CD4-positive, alpha-beta memory T cell (primary cell): ENCODE measurements at regions not wholly inside any gene's neighbourhood (a gene's known extent, or its start where the extent isn't known, plus 50 kb on each side); places are given as distances from the start of the nearest gene placed in this dataset.

Source experiments
- CTCF ChIA-PET: fragments of 350-600 bp; sonication (Branson Sonifier 250); formaldehyde crosslinking; loops from one replicate; lab custom pipeline; 2021; ENCODE audit warnings: inconsistent platforms; ENCODE audit not compliant: partially characterized antibody; lab: Charles Lee
- POLR2A ChIA-PET: fragments of 350-600 bp; sonication (Branson Sonifier 250); formaldehyde crosslinking; loops from one replicate; lab custom pipeline; 2021; ENCODE audit not compliant: partially characterized antibody; lab: Charles Lee
- DNase-seq, 5 donors: peaks; one replicate each; pipeline versions ENCODE4 v3.0.0 to v3.0.0-alpha.2; 2020 to 2022; ENCODE audit warnings: mixed read lengths in 1 of 5
- H3K27ac ChIP-seq: one replicate; pipeline ENCODE4 v1.7.0; 2013; ENCODE audit warnings: low read depth, low read length
- H3K27me3 ChIP-seq: 2 replicates; pipeline ENCODE4 v1.7.0; 2013; ENCODE audit warnings: mild to moderate bottlenecking, low read length, moderate library complexity; ENCODE audit not compliant: insufficient read depth
- H3K36me3 ChIP-seq: 2 replicates; pipeline ENCODE4 v1.7.0; 2013; ENCODE audit warnings: mild to moderate bottlenecking, low read length, moderate library complexity; ENCODE audit not compliant: insufficient read depth
- H3K4me1 ChIP-seq: 2 replicates; pipeline ENCODE4 v1.7.0; 2013; ENCODE audit warnings: mild to moderate bottlenecking, low read length, moderate library complexity; ENCODE audit not compliant: insufficient read depth
- H3K4me3 ChIP-seq, 2 donors: one replicate each; pipeline ENCODE4 v1.7.0; 2013; ENCODE audit warnings: low read length in 2 of 2, mild to moderate bottlenecking in 1 of 2
- H3K9me3 ChIP-seq, 2 donors: one replicate each; pipeline ENCODE4 v1.7.0; 2013; ENCODE audit warnings: low read length in 2 of 2, control low read depth in 1 of 2; ENCODE audit not compliant: control insufficient read depth in 1 of 2
- H3K27ac Mint-ChIP-seq, 7 donors: one replicate each; pipeline ENCODE4 v1.8.0; 2020 to 2021; ENCODE audit warnings: mixed read lengths in 7 of 7, mild to moderate bottlenecking in 6 of 7, inconsistent platforms in 3 of 7, moderate library complexity in 3 of 7
- H3K27me3 Mint-ChIP-seq, 2 donors: one replicate each; pipeline ENCODE4 v1.8.0; 2020 to 2021; ENCODE audit warnings: mixed read lengths in 2 of 2
- H3K36me3 Mint-ChIP-seq, 2 donors: one replicate each; pipeline ENCODE4 v1.8.0; 2020 to 2021; ENCODE audit warnings: mixed read lengths in 2 of 2, inconsistent platforms in 1 of 2, mild to moderate bottlenecking in 1 of 2
- H3K4me1 Mint-ChIP-seq, 4 donors: one replicate each; pipeline ENCODE4 v1.8.0; 2020 to 2021; ENCODE audit warnings: mixed read lengths in 4 of 4, mild to moderate bottlenecking in 1 of 4
- H3K4me3 Mint-ChIP-seq, 8 donors: one replicate each; pipeline ENCODE4 v1.8.0; 2020 to 2021; ENCODE audit warnings: mixed read lengths in 8 of 8, mild to moderate bottlenecking in 7 of 8, moderate library complexity in 6 of 8, inconsistent platforms in 3 of 8
- H3K9me3 Mint-ChIP-seq, 8 donors: one replicate each; pipeline ENCODE4 v1.8.0; 2020 to 2021; ENCODE audit warnings: mixed read lengths in 8 of 8, mild to moderate bottlenecking in 5 of 8, inconsistent platforms in 3 of 8, moderate library complexity in 1 of 8
- intact Hi-C: fragments of 100-400 bp; cut with micrococcal nuclease; formaldehyde crosslinking; loops from one replicate; pipeline ENCODE4 v1.15.1; 2023

DNA sequence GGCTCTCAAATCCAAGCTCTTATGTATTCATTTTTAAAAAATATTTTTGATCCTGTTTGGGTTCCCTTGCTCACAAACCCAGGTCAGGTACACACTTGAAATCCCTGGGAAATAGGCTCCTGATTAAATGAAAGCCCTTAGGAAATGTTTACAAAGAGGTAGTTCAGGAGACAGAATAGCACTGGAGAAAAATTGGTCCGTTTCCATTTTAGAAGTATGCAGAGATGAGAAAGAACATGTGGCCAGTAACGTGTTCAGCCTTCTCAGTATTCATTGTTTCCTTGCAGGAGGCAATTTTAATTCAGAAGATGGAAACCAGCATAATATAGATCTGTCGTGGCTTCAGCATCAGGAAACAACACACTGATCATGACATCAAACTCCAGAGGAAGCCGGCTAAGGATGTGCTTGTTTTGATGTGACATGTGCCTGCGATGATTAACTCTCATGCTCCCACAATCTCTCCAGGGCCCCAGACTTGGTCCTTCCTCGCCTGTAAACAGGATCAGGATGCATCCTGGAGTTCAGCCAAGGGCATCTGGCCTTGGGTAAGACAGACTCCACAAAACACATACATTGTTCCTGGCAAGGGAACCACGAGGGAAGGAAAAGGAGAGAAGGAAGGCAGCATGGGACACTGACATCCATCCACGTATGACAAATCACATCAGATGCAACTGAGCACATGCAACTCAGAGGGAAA, 350.5 kb upstream of the THBS1 start:
- intact Hi-C loops, result no loop called here
- DNase-seq, result no peak
- Histone ChIP-seq H3K27me3 (no peaks in the 10 kb centered on the region), H3K9me3 (no peaks in the 10 kb centered on the region), H3K27ac (no peak overlapping the region), H3K36me3 (no peaks in the 10 kb centered on the region), H3K4me1 (no peaks in the 10 kb centered on the region), H3K4me3 (no peak overlapping the region)
- H3K36me3 Mint-ChIP-seq, result no peaks in the 10 kb centered on the region
- POLR2A ChIA-PET, result no interaction called here
- peaks cover 3% of the 10 kb centered on the region in 2 donors for H3K27me3 Mint-ChIP-seq
- CTCF ChIA-PET, result no interaction called here
- no peak overlapping the region for H3K4me3 Mint-ChIP-seq
- H3K4me1 Mint-ChIP-seq, result no peaks in the 10 kb centered on the region
- no peak overlapping the region for H3K27ac Mint-ChIP-seq
- H3K9me3 Mint-ChIP-seq, result peaks cover 0 to 6% (median 0%) of the 10 kb centered on the region in 8 donors

DNA sequence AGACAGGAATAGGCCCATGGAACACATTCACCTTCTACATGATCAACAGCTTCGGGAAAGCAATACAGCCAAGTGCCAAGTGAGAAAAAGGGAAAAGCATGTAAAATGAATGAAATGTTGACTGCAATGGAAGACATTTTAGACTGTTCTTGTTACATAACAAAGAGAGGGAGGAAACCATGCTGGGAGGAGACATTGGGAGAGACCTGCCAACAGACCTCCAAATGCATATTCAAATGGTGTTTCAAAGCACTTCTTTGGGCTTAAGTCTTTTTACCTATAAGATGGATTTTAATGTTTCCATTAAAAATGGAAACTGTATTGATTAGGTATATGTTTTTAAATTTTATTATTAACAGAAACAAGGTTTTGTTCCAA, 350.0 kb upstream of the THBS1 start:
- no peaks in the 10 kb centered on the region for H3K36me3 ChIP-seq
- no peak overlapping the region for H3K4me3 Mint-ChIP-seq
- H3K27ac ChIP-seq, result no peak overlapping the region
- no peaks in the 10 kb centered on the region for H3K4me1 ChIP-seq
- H3K27me3 ChIP-seq, result no peaks in the 10 kb centered on the region
- peaks cover 3% of the 10 kb centered on the region in 2 donors for H3K27me3 Mint-ChIP-seq
- no peak for DNase-seq
- intact Hi-C loops, result no loop called here
- no peaks in the 10 kb centered on the region for H3K4me1 Mint-ChIP-seq
- H3K9me3 ChIP-seq, result no peaks in the 10 kb centered on the region
- ChIA-PET CTCF (no interaction called here), POLR2A (no interaction called here)
- H3K4me3 ChIP-seq, result no peak overlapping the region
- no peak overlapping the region for H3K27ac Mint-ChIP-seq
- H3K36me3 Mint-ChIP-seq, result no peaks in the 10 kb centered on the region
- peaks cover 0 to 6% (median 0%) of the 10 kb centered on the region in 8 donors for H3K9me3 Mint-ChIP-seq

DNA sequence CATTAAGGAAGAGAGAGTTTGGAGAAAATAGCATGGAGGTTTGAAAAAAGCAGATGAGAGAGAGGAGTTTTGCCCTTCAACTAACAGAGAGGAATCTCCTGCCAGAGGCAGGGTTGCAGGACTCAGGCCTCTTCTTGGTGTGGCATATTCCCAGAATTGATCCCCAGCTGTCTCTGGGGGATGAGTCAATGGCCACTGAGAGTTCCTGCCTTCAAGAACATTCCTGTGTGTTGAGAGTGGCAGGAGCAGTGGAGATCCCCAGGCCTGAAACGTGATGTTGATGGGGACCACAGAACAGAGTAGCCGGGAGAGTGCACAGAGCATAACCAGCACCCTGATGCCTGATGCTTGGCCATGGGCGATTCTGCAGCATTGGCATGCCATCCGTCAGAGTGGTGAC, 348.4 kb upstream of the THBS1 start:
- H3K27ac ChIP-seq, result no peak overlapping the region
- H3K9me3 Mint-ChIP-seq, result peaks cover 0 to 6% (median 0%) of the 10 kb centered on the region in 8 donors
- no peaks in the 10 kb centered on the region for H3K4me1 Mint-ChIP-seq
- no peak for DNase-seq
- no peaks in the 10 kb centered on the region for H3K36me3 ChIP-seq
- H3K9me3 ChIP-seq, result no peaks in the 10 kb centered on the region
- no peak overlapping the region for H3K4me3 ChIP-seq
- no peaks in the 10 kb centered on the region for H3K4me1 ChIP-seq
- ChIA-PET CTCF (no interaction called here), POLR2A (no interaction called here)
- peaks cover 4% of the 10 kb centered on the region in 2 donors for H3K27me3 Mint-ChIP-seq
- H3K36me3 Mint-ChIP-seq, result no peaks in the 10 kb centered on the region
- intact Hi-C loops, result no loop called here
- no peak overlapping the region for H3K27ac Mint-ChIP-seq
- no peak overlapping the region for H3K4me3 Mint-ChIP-seq
- no peaks in the 10 kb centered on the region for H3K27me3 ChIP-seq

DNA sequence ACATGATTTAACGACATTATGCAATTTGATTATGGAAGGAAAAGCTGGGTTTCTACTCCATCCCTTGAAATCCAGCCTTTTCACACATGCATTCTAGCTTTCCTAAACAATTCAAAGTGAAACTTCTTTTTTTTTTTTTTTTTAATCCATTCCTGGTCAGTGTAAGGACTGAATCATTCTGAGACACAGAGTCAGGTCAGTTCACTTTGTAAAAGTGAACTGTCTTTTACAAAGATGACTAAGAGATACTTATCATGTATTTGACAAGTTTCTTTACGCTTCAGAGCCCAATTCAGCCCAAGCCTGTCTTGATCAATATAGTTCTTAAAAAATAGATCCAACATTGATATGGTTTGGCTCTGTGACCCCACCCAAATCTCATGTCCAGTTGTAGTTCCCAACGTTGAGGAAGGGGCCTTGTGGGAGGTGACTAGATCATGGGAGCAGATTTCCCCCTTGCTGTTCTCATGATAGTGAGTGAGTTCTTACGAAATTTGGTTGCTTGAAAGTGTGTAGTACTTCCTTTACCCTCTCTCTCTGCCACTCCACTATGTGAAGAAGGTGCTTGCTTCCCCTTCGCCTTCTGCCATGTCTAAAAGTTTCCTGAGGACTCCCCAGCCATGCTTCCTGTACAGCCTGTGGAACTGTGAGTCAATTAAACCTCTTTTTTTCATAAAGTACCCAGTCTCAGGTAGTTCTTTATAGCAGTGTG, 345.6 kb upstream of the THBS1 start:
- Mint-ChIP-seq H3K27me3 (peaks cover 4% of the 10 kb centered on the region in 2 donors), H3K4me1 (no peaks in the 10 kb centered on the region), H3K36me3 (no peaks in the 10 kb centered on the region), H3K4me3 (no peak overlapping the region), H3K27ac (no peak overlapping the region), H3K9me3 (peaks cover 0 to 6% (median 0%) of the 10 kb centered on the region in 8 donors)
- no peak for DNase-seq
- no peaks in the 10 kb centered on the region for H3K4me1 ChIP-seq
- ChIA-PET POLR2A (no interaction called here), CTCF (no interaction called here)
- no peak overlapping the region for H3K4me3 ChIP-seq
- no peaks in the 10 kb centered on the region for H3K36me3 ChIP-seq
- no peak overlapping the region for H3K27ac ChIP-seq
- H3K9me3 ChIP-seq, result no peaks in the 10 kb centered on the region
- intact Hi-C loops, result no loop called here
- H3K27me3 ChIP-seq, result no peaks in the 10 kb centered on the region

DNA sequence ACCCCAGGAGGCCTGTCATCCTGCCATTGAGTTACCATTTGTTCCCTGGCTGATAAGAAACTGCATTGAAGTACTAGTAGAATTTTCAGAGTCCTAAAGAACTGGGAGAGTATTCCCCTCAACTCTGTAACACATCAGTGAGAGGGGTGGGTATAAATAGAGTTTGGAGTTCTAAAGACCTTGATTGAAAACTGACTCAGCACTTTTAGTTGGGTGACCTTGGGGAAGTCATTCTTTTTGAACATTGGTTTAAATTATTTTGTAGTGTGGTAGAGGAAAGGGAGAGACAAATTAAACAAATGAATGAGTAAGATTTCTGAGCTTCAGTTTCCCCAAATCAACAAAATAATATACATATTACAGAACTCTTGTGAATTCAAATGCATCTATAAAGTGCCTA, 344.5 kb upstream of the THBS1 start:
- Histone ChIP-seq H3K9me3 (no peaks in the 10 kb centered on the region), H3K4me1 (no peaks in the 10 kb centered on the region)
- H3K4me3 Mint-ChIP-seq, result no peak overlapping the region

DNA sequence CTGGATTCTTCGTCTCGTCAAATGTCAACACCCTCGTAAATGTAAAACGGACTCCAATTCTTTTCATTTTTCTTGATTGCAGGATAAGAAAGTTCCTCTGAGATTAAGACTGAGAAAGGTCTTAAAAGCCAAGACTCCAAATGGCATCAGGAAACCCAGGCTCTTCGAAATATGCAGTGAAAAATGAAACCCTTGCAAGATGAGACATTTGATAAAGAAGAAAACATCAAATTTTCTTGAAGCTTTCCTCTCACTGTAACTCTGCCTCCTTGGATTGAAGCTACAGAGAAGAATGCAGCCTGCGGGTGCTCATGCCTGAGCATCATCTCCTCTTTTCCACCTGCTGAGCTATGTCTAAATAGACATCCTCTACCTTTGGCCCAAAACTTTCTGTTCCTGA, 342.4 kb upstream of the THBS1 start:
- ChIA-PET POLR2A (no interaction called here), CTCF (no interaction called here)
- Mint-ChIP-seq H3K36me3 (no peaks in the 10 kb centered on the region), H3K9me3 (peaks cover 0 to 6% (median 0%) of the 10 kb centered on the region in 8 donors), H3K27ac (no peak overlapping the region), H3K27me3 (peaks cover 2 to 4% of the 10 kb centered on the region in 2 donors), H3K4me3 (no peak overlapping the region), H3K4me1 (no peaks in the 10 kb centered on the region)
- Histone ChIP-seq H3K27me3 (no peaks in the 10 kb centered on the region), H3K4me1 (no peaks in the 10 kb centered on the region), H3K36me3 (no peaks in the 10 kb centered on the region), H3K4me3 (no peak overlapping the region), H3K9me3 (no peaks in the 10 kb centered on the region), H3K27ac (no peak overlapping the region)
- intact Hi-C loops, result no loop called here
- DNase-seq, result no peak

More for the DNA sequence above, 344.5 kb upstream of the THBS1 start:
- no peak for DNase-seq
- Mint-ChIP-seq H3K36me3 (no peaks in the 10 kb centered on the region), H3K27me3 (peaks cover 4% of the 10 kb centered on the region in 2 donors), H3K4me1 (no peaks in the 10 kb centered on the region), H3K27ac (no peak overlapping the region), H3K9me3 (peaks cover 0 to 6% (median 0%) of the 10 kb centered on the region in 8 donors)
- H3K27ac ChIP-seq, result no peak overlapping the region
- H3K4me3 ChIP-seq, result no peak overlapping the region
- intact Hi-C loops, result no loop called here
- ChIA-PET CTCF (no interaction called here), POLR2A (no interaction called here)
- H3K36me3 ChIP-seq, result no peaks in the 10 kb centered on the region
- no peaks in the 10 kb centered on the region for H3K27me3 ChIP-seq

DNA sequence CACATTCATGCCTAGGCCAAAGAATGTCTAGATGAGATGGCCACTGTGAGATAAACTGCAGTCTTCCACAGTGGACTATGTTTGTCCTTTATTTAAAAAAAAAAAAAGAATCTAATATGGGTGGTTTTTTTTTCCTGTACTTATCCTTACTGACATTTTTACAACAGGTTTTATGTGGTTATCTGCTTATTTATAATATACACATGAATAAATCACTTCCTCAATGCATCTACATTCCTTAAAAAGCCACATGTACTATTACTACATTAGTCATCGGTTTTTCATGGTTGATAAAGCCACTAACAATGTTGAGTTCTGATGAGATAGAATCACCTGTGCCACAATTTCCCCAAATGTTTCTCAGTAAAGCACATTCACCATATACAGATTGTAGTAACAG, 341.3 kb upstream of the THBS1 start:
- no peaks in the 10 kb centered on the region for H3K36me3 Mint-ChIP-seq
- ChIA-PET POLR2A (no interaction called here), CTCF (no interaction called here)
- Histone ChIP-seq H3K4me1 (no peaks in the 10 kb centered on the region), H3K36me3 (no peaks in the 10 kb centered on the region), H3K4me3 (no peak overlapping the region), H3K27ac (no peak overlapping the region), H3K9me3 (no peaks in the 10 kb centered on the region), H3K27me3 (no peaks in the 10 kb centered on the region)
- no peak overlapping the region for H3K27ac Mint-ChIP-seq
- H3K4me1 Mint-ChIP-seq, result no peaks in the 10 kb centered on the region
- H3K9me3 Mint-ChIP-seq, result peaks cover 0 to 6% (median 0%) of the 10 kb centered on the region in 8 donors
- no peak for DNase-seq
- H3K4me3 Mint-ChIP-seq, result no peak overlapping the region
- peaks cover 3 to 5% of the 10 kb centered on the region in 2 donors for H3K27me3 Mint-ChIP-seq
- intact Hi-C loops, result no loop called here
